H1 (cell line): ENCODE measurements at regions not wholly inside any gene's neighbourhood (a gene's known extent, or its start where the extent isn't known, plus 50 kb on each side); places are given as distances from the start of the nearest gene placed in this dataset.

ENCODE experiments used
- CTCF ChIA-PET: fragments of 300-600 bp; sonication (Branson Sonifier 250); formaldehyde crosslinking; loops from one replicate; lab custom pipeline; 2021; ENCODE audit not compliant: partially characterized antibody; lab: Charles Lee
- POLR2A ChIA-PET: fragments of 300-600 bp; sonication (Branson Sonifier 250); formaldehyde crosslinking; loops from one replicate; lab custom pipeline; 2021; ENCODE audit warnings: inconsistent platforms; ENCODE audit not compliant: partially characterized antibody; lab: Charles Lee
- DNase-seq, 2 experiments: peaks; one replicate each; pipeline versions ENCODE4 v3.0.0 to v3.0.0-alpha.2; 2010 to 2022; ENCODE audit warnings: low spot score in 2 of 2, low read depth in 1 of 2, mixed read lengths in 1 of 2
- FAIRE-seq: peaks from 2 replicates; lab custom pipeline; 2011; peaks lifted over from hg19 to GRCh38; lab: Jason Lieb, UNC
- H2AFZ ChIP-seq: 2 replicates; pipeline ENCODE4 v1.8.1; 2012; ENCODE audit warnings: low read length, inconsistent platforms
- H2AK5ac ChIP-seq: 2 replicates; pipeline ENCODE4 v1.6.1; 2013; ENCODE audit warnings: low read depth, low read length
- H2BK120ac ChIP-seq: replicated peaks from 2 replicates; pipeline ENCODE3; 2013; ENCODE audit warnings: low read depth, low read length, inconsistent platforms
- H2BK12ac ChIP-seq: 2 replicates; pipeline ENCODE4 v1.6.1; 2013; ENCODE audit warnings: low read depth, low read length
- H2BK15ac ChIP-seq: 2 replicates; pipeline ENCODE4 v1.6.1; 2013; ENCODE audit warnings: low read length
- H2BK20ac ChIP-seq: 2 replicates; pipeline ENCODE4 v1.6.1; 2013; ENCODE audit warnings: low read length
- H2BK5ac ChIP-seq: 2 replicates; pipeline ENCODE4 v1.6.1; 2013; ENCODE audit warnings: low read depth, low read length
- H3K14ac ChIP-seq: 2 replicates; pipeline ENCODE4 v1.6.1; 2013; ENCODE audit warnings: inconsistent platforms; ENCODE audit not compliant: insufficient read length
- H3K18ac ChIP-seq: 2 replicates; pipeline ENCODE4 v1.6.1; 2013; ENCODE audit warnings: low read length; ENCODE audit errors: extremely low read depth
- H3K23ac ChIP-seq: 2 replicates; pipeline ENCODE4 v1.6.1; 2013; ENCODE audit warnings: inconsistent platforms; ENCODE audit not compliant: insufficient read length
- H3K23me2 ChIP-seq: 2 replicates; pipeline ENCODE4 v1.6.1; 2013; ENCODE audit warnings: low read depth, low read length
- H3K27ac ChIP-seq: 2 replicates; pipeline ENCODE4 v1.6.1; 2011; ENCODE audit warnings: low read depth, low read length, inconsistent platforms
- H3K27me3 ChIP-seq, 4 experiments: replicated peaks in 1 of 4; 1 replicate in 1 of 4; 2 replicates in 3 of 4; pipeline versions ENCODE4 v1.6.1 to v1.8.1; 2011 to 2013; ENCODE audit warnings: low read length in 3 of 4, mild to moderate bottlenecking in 3 of 4, inconsistent platforms in 2 of 4, mixed read lengths in 2 of 4, moderate library complexity in 1 of 4; ENCODE audit not compliant: control insufficient read depth in 3 of 4, insufficient read depth in 3 of 4; ENCODE audit errors: extremely low read depth in 1 of 4
- H3K36me3 ChIP-seq, 4 experiments: 2 replicates each; pipeline versions ENCODE4 v1.6.1 to v1.8.1; 2011 to 2013; ENCODE audit warnings: mild to moderate bottlenecking in 4 of 4, low read length in 3 of 4, moderate library complexity in 2 of 4, control low read depth in 1 of 4, inconsistent platforms in 1 of 4; ENCODE audit not compliant: insufficient read depth in 4 of 4, control insufficient read depth in 2 of 4
- H3K4ac ChIP-seq: replicated peaks from 2 replicates; pipeline ENCODE3; 2013; ENCODE audit warnings: low read length, low read depth, mixed read lengths, inconsistent platforms; ENCODE audit not compliant: insufficient read length
- H3K4me1 ChIP-seq, 4 experiments: replicated peaks in 1 of 4; 1 replicate in 1 of 4; 2 replicates in 3 of 4; pipeline versions ENCODE4 v1.6.1 to v1.8.1; 2011 to 2013; ENCODE audit warnings: low read length in 3 of 4, inconsistent platforms in 2 of 4, mixed read lengths in 1 of 4; ENCODE audit not compliant: insufficient read depth in 4 of 4, control insufficient read depth in 3 of 4
- H3K4me2 ChIP-seq, 2 experiments: 2 replicates each; pipeline versions ENCODE4 v1.6.1 to v1.8.1; 2011 to 2013; ENCODE audit warnings: low read depth in 2 of 2, low read length in 2 of 2, control low read depth in 1 of 2, inconsistent platforms in 1 of 2, mild to moderate bottlenecking in 1 of 2; ENCODE audit not compliant: insufficient read depth in 1 of 2
- H3K4me3 ChIP-seq, 4 experiments: fragments of 200-600, 300-600 bp in 1 of 4; sonication (generic), shearing (Covaris generic), sonication (Bioruptor Twin) in 1 of 4; 2 replicates each; pipeline versions ENCODE4 v1.5.1 to v1.8.1; 2011 to 2016; ENCODE audit warnings: low read length in 4 of 4, low read depth in 3 of 4, control low read depth in 2 of 4, inconsistent platforms in 2 of 4, mild to moderate bottlenecking in 2 of 4, mixed read lengths in 1 of 4, moderate library complexity in 1 of 4; ENCODE audit not compliant: insufficient read depth in 2 of 4; ENCODE audit errors: extremely low read depth in 1 of 4
- H3K56ac ChIP-seq: replicated peaks from 2 replicates; pipeline ENCODE3; 2013; ENCODE audit warnings: low read depth, mild to moderate bottlenecking, mixed read lengths, low read length, inconsistent platforms; ENCODE audit not compliant: insufficient read length
- H3K79me1 ChIP-seq: 2 replicates; pipeline ENCODE4 v1.6.1; 2013; ENCODE audit warnings: low read depth, low read length, control low read depth
- H3K79me2 ChIP-seq, 2 experiments: 2 replicates each; pipeline versions ENCODE4 v1.6.1 to v1.8.1; 2012 to 2013; ENCODE audit warnings: low read length in 2 of 2, mild to moderate bottlenecking in 2 of 2, inconsistent platforms in 1 of 2; ENCODE audit not compliant: insufficient read depth in 2 of 2, control insufficient read depth in 1 of 2
- H3K9ac ChIP-seq, 4 experiments: replicated peaks in 1 of 4; 1 replicate in 1 of 4; 2 replicates in 3 of 4; pipeline versions ENCODE4 v1.6.1 to v1.8.1; 2011 to 2013; ENCODE audit warnings: low read depth in 3 of 4, low read length in 3 of 4, control low read depth in 2 of 4, mild to moderate bottlenecking in 2 of 4, moderate library complexity in 2 of 4, inconsistent platforms in 1 of 4; ENCODE audit errors: extremely low read depth in 1 of 4
- H3K9me3 ChIP-seq, 2 experiments: 2 replicates each; pipeline versions ENCODE4 v1.6.1 to v1.8.1; 2012 to 2013; ENCODE audit warnings: mild to moderate bottlenecking in 2 of 2, moderate library complexity in 2 of 2, control low read depth in 1 of 2, inconsistent platforms in 1 of 2, low read depth in 1 of 2, low read length in 1 of 2, mixed read lengths in 1 of 2; ENCODE audit not compliant: insufficient read depth in 2 of 2
- H4K20me1 ChIP-seq, 2 experiments: replicated peaks in 1 of 2; 2 replicates each; pipeline versions ENCODE3 to v1.8.1; 2011 to 2013; ENCODE audit warnings: inconsistent platforms in 2 of 2, low read length in 2 of 2, mild to moderate bottlenecking in 1 of 2; ENCODE audit not compliant: insufficient read depth in 2 of 2, control insufficient read depth in 1 of 2
- H4K5ac ChIP-seq: 2 replicates; pipeline ENCODE4 v1.6.1; 2013; ENCODE audit warnings: low read length, low read depth, mixed read lengths, inconsistent platforms; ENCODE audit not compliant: insufficient read length
- H4K8ac ChIP-seq: 2 replicates; pipeline ENCODE4 v1.8.0; 2013; ENCODE audit warnings: mild to moderate bottlenecking, moderate library complexity, low read length, inconsistent platforms; ENCODE audit not compliant: insufficient read depth; ENCODE audit errors: extremely low read depth
- H4K91ac ChIP-seq: replicated peaks from 2 replicates; pipeline ENCODE3; 2013; ENCODE audit warnings: low read length, mixed read lengths, inconsistent platforms; ENCODE audit not compliant: insufficient read length
- CBX8 ChIP-seq: fragments of 300-800, 300-1000 bp; sonication (generic); IDR thresholded peaks from 2 replicates; pipeline ENCODE4 v1.7.1; 2016; ENCODE audit warnings: low read depth, low read length, borderline replicate concordance
- CHD2 ChIP-seq: IDR thresholded peaks from 2 replicates; pipeline ENCODE4 v1.6.1; 2012; ENCODE audit warnings: low read length, improper control_type of control experiment
- HDAC6 ChIP-seq: IDR thresholded peaks from one replicate; pipeline ENCODE4 v1.7.1; 2012; ENCODE audit warnings: low read depth, mild to moderate bottlenecking, inconsistent platforms, low read length, moderate library complexity
- RNF2 ChIP-seq: fragments of 200-900, 300-1000 bp; sonication (generic); IDR thresholded peaks from 2 replicates; pipeline ENCODE4 v1.7.1; 2016; ENCODE audit warnings: borderline replicate concordance, low read depth, mild to moderate bottlenecking, antibody characterized with exemption, low read length; ENCODE audit not compliant: poor library complexity, severe bottlenecking; ENCODE audit errors: missing control alignments
- SP2 ChIP-seq: IDR thresholded peaks from 2 replicates; pipeline ENCODE4 v1.6.1; 2012; ENCODE audit warnings: mild to moderate bottlenecking, low read length, inconsistent platforms
- TAF7 ChIP-seq: optimal IDR thresholded peaks from 2 replicates; pipeline ENCODE3; 2011; ENCODE audit warnings: low read depth, mild to moderate bottlenecking, inconsistent platforms, low read length, moderate library complexity, borderline replicate concordance
- TBP ChIP-seq: IDR thresholded peaks from 2 replicates; pipeline ENCODE4 v1.6.1; 2011; ENCODE audit warnings: low read depth, low read length, improper control_type of control experiment
- TEAD4 ChIP-seq: IDR thresholded peaks from 2 replicates; pipeline ENCODE4 v1.6.1; 2012; ENCODE audit warnings: low read depth, low read length, inconsistent platforms, mixed read lengths
- WGBS, 2 experiments: shearing (Covaris generic) in 1 of 2; methylation state at CpG; one replicate each; pipeline versions ENCODE4 v1.1.6 to v1.1.7; 2013 to 2015; ENCODE audit warnings: low lambda C conversion rate in 2 of 2, mixed read lengths in 2 of 2, inconsistent platforms in 1 of 2, low coverage in 1 of 2, missing lambda C conversion rate in 1 of 2; ENCODE audit not compliant: insufficient replicate concordance in 2 of 2, insufficient coverage in 1 of 2, insufficient read length in 1 of 2; ENCODE audit errors: extremely low coverage in 1 of 2, missing lambda C conversion rate in 1 of 2; 5-methylcytosine and 5-hydroxymethylcytosine counted together

- no peaks in the 10 kb centered on the region for H4K20me1 ChIP-seq
- no peak overlapping the region for H3K56ac ChIP-seq
- H4K5ac ChIP-seq = no peak overlapping the region
- POLR2A ChIA-PET = no interaction called here
- H3K27me3 ChIP-seq = no peaks in the 10 kb centered on the region
- TF ChIP-seq CHD2 (no peak), TBP (no peak), TAF7 (no peak), SP2 (no peak), RNF2 (no peak), TEAD4 (no peak), CBX8 (no peak), HDAC6 (no peak)
- peaks cover 4 to 8% of the 10 kb centered on the region in 2 experiments; a peak in 3 of 4 replicates for H3K9me3 ChIP-seq
- peaks cover 4 to 13% (median 10%) of the 10 kb centered on the region in 4 experiments for H3K4me1 ChIP-seq
- FAIRE-seq = no peak
- H2AFZ ChIP-seq = no peak overlapping the region
- WGBS, 2 experiments = 78% methylated on average over 1 of the region's 1 CpG; no CpG with 5 or more reads in 1 of the 2 experiments
- no peak overlapping the region for H2BK12ac ChIP-seq
- no peak overlapping the region for H2AK5ac ChIP-seq
- H3K23ac ChIP-seq = no peak overlapping the region
- no peak overlapping the region for H3K9ac ChIP-seq
- no peak overlapping the region for H3K4me3 ChIP-seq
- H4K8ac ChIP-seq = no peak overlapping the region
- H3K23me2 ChIP-seq = peaks cover 2% of the 10 kb centered on the region; the same call in 1 of the 2 replicates
- H3K79me1 ChIP-seq = no peaks in the 10 kb centered on the region
- no peak overlapping the region for H2BK20ac ChIP-seq
- no peaks in the 10 kb centered on the region for H3K36me3 ChIP-seq
- no peak overlapping the region for H4K91ac ChIP-seq
- H2BK5ac ChIP-seq = no peak overlapping the region
- H3K79me2 ChIP-seq = no peaks in the 10 kb centered on the region
- no peak overlapping the region for H3K14ac ChIP-seq
- H3K27ac ChIP-seq = no peak overlapping the region
- no peak overlapping the region for H3K18ac ChIP-seq
- no peak overlapping the region for H3K4me2 ChIP-seq
- CTCF ChIA-PET = interaction anchor here (0.7 to 0.8 kb wide), 2 partner anchors 11 to 14 kb away, joined by 3 read pairs; no protein-coding TSS in a partner anchor
- H2BK15ac ChIP-seq = no peak overlapping the region
- H3K4ac ChIP-seq = no peak overlapping the region
- H2BK120ac ChIP-seq = no peak overlapping the region
- DNase-seq = no peak
These were observed 148.9 kb upstream of the MAX start for GRCh38 chr14:65251213-65251612.
